ENCODE measurements at regions not wholly inside any gene's neighbourhood (a gene's known extent, or its start where the extent isn't known, plus 50 kb on each side); places are given as distances from the start of the nearest gene placed in this dataset.

DNA sequence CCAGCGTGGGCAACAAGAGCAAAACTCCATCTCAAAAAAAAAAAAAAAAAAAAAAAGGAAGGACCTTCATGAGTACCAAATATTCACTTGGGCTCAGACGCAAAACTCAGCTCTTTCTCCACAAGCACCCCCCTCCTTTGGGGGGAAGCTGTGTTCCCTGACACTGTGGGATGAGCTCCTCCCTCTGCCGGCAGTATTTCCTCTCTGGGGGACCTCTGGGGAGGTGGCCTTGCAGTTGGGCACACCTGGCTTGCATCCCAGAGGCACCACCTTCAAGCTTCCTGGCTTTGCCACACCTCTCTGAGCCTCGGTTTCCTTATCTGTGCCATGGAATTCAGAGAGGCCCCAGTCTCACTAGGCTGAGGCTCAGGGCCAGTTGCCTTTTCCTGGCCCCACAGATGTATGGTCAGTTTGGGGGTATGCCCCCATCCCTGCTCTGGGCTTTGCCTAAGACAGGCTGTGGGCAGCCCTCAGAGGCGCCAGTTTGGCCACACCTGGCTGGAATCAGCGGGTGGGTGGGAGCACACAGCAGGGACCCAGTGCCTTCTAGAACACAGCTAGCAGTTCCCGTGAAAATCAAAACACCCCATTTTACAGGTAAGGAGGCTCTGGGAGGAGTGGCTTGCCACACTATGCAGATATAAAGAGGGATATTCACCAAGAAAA lies 157.5 kb upstream of the IER5L start:
- in situ Hi-C loops (cut with MboI; ENCODE audit: low sequenced_read_pairs) = no loop called here

DNA sequence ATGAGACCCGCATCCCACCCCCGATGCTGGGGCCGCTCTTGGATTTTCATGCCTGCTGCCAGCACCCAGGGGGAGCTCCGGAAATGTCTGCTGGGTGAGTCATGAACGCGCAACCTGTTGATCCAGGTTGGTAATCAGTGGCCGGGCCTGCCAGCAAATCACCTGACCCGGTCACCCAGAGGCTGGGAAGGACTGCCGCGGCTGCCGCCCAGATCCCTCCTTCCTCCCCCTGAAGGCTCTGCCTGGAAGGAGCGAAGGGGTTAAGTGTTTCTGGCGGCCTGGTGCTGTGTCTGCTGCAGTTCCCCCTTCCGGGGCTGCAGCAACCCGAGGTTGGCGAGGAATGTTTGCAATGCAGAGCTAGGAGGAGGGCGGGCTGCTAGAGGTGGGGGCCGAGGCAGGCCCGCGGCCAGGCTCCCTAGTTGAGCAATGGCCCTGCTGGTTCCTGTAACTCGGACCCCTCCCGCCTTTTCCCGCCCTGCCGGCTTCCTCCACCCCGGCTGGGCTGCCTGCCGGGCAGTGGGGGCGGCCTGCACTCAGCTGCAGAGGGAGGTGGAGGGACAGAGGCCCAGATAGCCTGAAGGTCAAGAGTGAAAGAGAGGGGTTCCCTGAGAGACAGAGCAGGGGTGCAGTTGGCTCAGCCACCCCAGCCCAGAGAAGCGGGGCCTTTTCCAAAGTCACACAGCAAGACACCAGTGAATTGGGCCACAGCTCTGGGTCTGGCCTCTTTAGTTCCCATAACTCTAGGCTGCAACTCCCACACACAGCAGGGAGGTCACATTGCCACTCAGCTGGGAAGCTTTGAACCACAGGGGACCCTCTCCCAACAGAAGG lies 156.3 kb upstream of the IER5L start:
- in situ Hi-C loops (cut with MboI; ENCODE audit: low sequenced_read_pairs) = no loop called here

GRCh38 chr9:129333617-129334104 lies 155.6 kb upstream of the IER5L start:
- in situ Hi-C loops (cut with MboI; ENCODE audit: low sequenced_read_pairs) = no loop called here

- in situ Hi-C loops (cut with MboI; ENCODE audit: low sequenced_read_pairs) = no loop called here
Measured at GRCh38 chr9:129332581-129332980, 154.5 kb upstream of the IER5L start.

GRCh38 chr9:129331772-129332500 lies 153.9 kb upstream of the IER5L start:
- in situ Hi-C loops (cut with MboI; ENCODE audit: low sequenced_read_pairs) = no loop called here

GRCh38 chr9:129331493-129331765 lies 153.4 kb upstream of the IER5L start:
- in situ Hi-C loops (cut with MboI; ENCODE audit: low sequenced_read_pairs) = no loop called here

DNA sequence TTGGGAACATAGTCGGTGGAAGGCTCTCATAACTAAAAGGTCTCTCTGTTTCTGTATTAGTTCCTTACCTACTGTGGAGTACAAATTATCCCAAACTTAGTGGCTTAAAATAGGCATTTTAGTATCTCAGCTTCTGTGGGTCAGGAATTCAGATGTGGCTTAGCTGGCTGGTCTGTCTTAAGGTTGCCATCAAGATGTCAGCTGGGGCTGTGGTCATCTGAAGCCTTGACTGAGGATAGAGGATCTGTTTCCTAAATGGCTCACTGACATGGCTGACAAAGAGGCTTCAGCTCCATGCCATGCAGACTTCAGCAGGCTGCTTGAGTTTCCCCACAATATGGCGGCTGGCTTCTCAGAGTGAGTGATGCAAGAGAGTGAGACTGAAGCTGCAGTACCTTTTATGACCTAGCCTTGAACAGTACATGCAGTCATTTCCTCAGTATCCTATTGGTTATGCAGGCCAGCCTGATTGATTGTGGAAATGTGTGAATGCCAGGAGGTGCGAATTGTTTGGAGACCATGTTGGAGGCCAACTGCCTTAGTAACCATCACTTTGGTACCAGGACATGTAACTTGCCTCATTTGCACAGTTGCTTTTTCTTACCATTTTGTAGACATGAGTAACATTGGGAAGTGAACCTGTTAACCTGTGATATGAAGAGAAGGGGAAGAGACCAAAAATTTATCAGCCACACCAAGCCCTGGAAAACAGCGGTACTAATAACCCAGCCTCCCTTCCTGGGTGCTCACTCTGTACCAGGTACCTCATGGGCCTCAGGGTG lies 152.8 kb upstream of the IER5L start:
- in situ Hi-C loops (cut with MboI; ENCODE audit: low sequenced_read_pairs) = no loop called here

- in situ Hi-C loops (cut with MboI; ENCODE audit: low sequenced_read_pairs) = no loop called here
Measured at GRCh38 chr9:129328355-129329042, 150.4 kb upstream of the IER5L start.

DNA sequence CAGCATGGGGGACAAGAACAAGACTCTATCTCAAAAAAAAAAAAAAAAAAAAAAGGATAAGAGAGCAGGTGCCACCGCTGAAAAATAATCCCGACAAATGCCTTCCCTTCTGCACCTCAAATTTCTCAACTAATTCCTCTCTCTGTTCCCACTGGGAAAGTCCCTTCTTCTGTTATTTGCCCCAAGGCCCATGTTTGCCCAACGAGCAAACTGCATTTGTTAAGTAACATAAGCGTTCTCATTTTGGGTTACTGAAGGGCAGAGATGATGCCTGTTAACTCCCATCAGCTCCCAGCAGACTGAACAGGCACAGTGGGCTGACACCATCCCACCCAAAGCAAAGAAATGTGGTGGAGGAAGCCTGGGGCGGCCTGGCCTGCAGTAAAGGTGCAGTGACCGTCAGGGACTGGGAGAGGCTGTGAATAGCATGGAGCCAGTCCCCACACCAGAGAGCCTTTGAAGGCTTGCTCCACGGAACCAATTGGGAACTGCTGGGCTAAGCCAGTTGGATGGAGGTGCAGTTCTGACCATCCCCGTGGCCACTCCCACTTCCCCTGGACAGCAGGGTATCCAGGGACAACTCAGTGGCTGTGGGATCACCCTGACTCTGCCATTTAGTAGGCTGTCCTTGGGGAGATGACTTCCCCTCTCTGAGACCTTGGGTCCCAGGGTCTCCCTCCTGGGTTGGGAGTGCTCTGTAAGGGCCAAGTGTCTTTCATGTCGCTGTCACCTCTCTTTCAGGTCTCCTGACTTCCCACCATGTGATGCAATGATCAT lies 149.7 kb upstream of the IER5L start:
- in situ Hi-C loops (cut with MboI; ENCODE audit: low sequenced_read_pairs) = no loop called here

- in situ Hi-C loops (cut with MboI; ENCODE audit: low sequenced_read_pairs) = no loop called here
Measured at GRCh38 chr9:129326061-129327005, 148.3 kb upstream of the IER5L start.

GRCh38 chr9:129324808-129325502 lies 146.9 kb upstream of the IER5L start:
- in situ Hi-C loops (cut with MboI; ENCODE audit: low sequenced_read_pairs) = no loop called here

DNA sequence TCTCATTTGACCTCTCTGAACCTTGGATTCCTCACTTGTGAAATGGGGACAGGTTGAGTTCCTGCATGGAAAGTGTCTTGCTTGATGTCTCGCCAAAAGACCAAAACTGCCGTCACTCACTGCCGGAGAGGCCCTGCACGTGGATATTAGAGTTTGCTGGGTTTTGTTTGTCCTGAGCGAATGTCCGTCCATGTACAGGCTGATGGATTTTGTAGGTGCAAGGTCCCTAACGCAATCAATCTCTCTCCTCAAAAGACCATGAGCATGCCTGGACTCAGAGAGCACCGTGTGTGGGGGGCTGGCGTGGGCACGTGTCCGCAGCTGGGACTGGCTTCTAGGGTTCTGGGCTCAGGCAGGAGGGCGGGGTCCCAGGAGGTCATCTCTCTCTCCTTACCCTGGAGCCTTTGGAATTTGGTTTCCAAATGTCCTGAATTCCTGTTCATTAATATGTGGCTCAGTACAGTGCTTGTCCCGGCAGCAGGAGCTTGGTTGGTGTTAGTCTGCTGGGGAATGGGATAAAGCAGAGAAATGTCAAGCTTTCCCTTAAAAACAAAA lies 146.0 kb upstream of the IER5L start:
- in situ Hi-C loops (cut with MboI; ENCODE audit: low sequenced_read_pairs) = no loop called here

- in situ Hi-C loops (cut with MboI; ENCODE audit: low sequenced_read_pairs) = no loop called here
Measured at GRCh38 chr9:129323376-129323998, 145.4 kb upstream of the IER5L start.

DNA sequence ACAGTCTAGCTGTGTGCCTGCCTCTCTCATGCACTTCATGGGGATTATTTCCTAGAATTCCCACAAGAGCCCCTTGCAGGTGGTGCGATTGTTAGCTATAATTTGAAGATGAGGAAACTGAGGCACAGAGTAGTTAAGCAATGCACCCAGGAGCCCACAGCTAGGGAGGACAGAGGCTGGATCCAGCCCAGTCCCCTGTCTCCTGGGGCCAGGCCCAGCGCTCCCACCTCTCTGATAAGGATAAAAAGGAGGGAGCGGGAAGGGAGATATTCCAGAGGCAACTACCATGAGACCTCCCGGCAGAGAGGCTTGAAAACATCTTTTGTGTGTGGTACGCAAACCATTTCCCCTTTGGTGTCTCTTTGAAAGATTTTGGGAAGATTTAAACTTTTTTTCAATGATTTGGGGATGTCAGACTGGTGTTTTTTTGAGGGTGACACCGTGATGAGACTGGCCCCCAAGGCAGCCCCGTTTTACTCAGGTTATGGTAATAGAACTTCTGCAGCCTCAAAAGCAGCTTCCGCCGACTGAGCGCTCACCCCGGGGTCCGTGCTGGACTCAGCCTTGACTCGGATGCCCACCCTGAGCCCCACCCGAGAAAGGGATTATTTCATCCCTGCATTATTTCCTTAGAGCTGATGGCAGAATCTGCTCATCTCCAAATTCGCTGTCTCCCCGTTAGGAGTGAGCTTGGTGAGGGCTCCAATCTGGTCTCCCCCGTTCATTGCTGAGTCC lies 144.7 kb upstream of the IER5L start:
- in situ Hi-C loops (cut with MboI; ENCODE audit: low sequenced_read_pairs) = no loop called here

GRCh38 chr9:129322022-129322621 lies 144.1 kb upstream of the IER5L start:
- in situ Hi-C loops (cut with MboI; ENCODE audit: low sequenced_read_pairs) = no loop called here

All from HL-60/S4 treated with retinoic acid at 250 ng/mL for 4 days and 3 days (cell line).